ENCODE measurements at regions not wholly inside any gene's neighbourhood (a gene's known extent, or its start where the extent isn't known, plus 50 kb on each side); places are given as distances from the start of the nearest gene placed in this dataset.

GRCh38 chr11:95352733-95353346 is 121.8 kb upstream of the SESN3 start:
- Histone ChIP-seq H3K36me3 (replicated peaks; ENCODE audit: low read depth, low read length) (no peaks in the 10 kb centered on the region), H3K27me3 (ENCODE audit: low read depth, low read length) (no peaks in the 10 kb centered on the region), H3K9ac (ENCODE audit: low read length) (no peak overlapping the region), H3K4me3 (ENCODE audit: low read length) (no peak overlapping the region), H3K79me2 (ENCODE audit: low read length) (no peaks in the 10 kb centered on the region), H3K27ac (ENCODE audit: low read length) (no peak overlapping the region), H3K9me3 (ENCODE audit: insufficient read depth, low read length) (no peaks in the 10 kb centered on the region), H3K4me1 (ENCODE audit: low read length) (peaks cover 2% of the 10 kb centered on the region; the same call in 1 of the 2 replicates), H3K4me2 (ENCODE audit: low read length) (no peak overlapping the region), H4K20me1 (ENCODE audit: insufficient read depth, low read length) (no peaks in the 10 kb centered on the region), H2AFZ (ENCODE audit: low read depth, low read length) (no peak overlapping the region)
- TF ChIP-seq EZH2phosphoT487 (IDR thresholded peaks at IDR 0.05; ENCODE audit: low read depth) (no peak), CTCF (IDR thresholded peaks at IDR 0.05; ENCODE audit: low read depth, low read length) (no peak)

DNA sequence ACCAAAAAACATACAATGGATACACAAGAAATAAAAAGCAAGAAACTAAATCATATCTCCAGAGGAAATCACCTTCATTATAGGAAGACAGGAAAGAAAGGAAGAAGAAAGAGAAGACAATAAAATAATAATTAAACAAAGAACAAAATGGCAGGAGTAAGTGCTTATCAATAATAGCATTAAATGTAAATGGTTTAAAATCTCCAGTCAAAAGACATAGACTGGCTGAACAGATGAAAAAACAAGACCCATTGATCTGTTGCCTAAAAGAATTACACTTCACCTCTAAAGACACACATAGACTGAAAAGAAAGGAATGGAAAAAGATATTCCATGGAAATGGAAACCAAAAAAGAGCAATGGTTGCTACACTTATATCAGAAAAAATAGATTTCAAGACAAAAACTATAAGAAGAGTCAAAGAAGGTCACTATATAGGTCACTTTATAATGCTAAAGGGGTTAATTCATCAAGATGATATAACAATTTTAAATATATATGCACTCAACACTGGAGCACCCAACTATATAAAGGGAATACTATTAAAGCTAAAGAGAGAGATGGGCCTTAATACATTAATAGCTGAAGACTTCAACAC is 118.4 kb upstream of the SESN3 start:
- H3K4me1 ChIP-seq (ENCODE audit: low read length) = peaks cover 17% of the 10 kb centered on the region
- H3K4me3 ChIP-seq (ENCODE audit: low read length) = no peak overlapping the region
- TF ChIP-seq CTCF (IDR thresholded peaks at IDR 0.05; ENCODE audit: low read depth, low read length) (no peak), EZH2phosphoT487 (IDR thresholded peaks at IDR 0.05; ENCODE audit: low read depth) (no peak)
- H3K9me3 ChIP-seq (ENCODE audit: insufficient read depth, low read length) = no peaks in the 10 kb centered on the region
- H4K20me1 ChIP-seq (ENCODE audit: insufficient read depth, low read length) = no peaks in the 10 kb centered on the region
- no peak overlapping the region for H3K4me2 ChIP-seq (ENCODE audit: low read length)
- no peaks in the 10 kb centered on the region for H3K36me3 ChIP-seq (replicated peaks; ENCODE audit: low read depth, low read length)
- no peak overlapping the region for H3K27ac ChIP-seq (ENCODE audit: low read length)
- no peaks in the 10 kb centered on the region for H3K79me2 ChIP-seq (ENCODE audit: low read length)
- no peaks in the 10 kb centered on the region for H3K27me3 ChIP-seq (ENCODE audit: low read depth, low read length)
- no peak overlapping the region for H3K9ac ChIP-seq (ENCODE audit: low read length)
- no peak overlapping the region for H2AFZ ChIP-seq (ENCODE audit: low read depth, low read length)

DNA sequence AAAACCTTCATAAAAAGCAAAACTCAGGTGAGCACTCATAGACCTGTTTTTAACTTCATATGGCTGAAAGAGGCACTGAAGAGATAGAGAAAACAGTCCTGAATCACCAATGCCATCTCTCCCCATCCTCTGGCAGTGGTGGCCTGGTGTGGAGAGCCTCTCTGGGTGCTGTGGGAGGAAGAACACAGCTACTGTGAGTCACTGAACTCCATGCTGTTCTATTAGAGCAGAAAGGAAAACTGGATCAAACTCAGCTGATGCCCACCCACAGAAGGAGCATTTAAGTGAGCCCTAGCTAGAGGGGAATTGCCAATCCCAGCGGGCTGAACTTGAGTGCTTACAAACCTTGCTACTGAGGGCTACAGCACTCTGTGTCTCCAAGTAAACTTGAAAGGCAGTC is 115.3 kb upstream of the SESN3 start:
- TF ChIP-seq CTCF (IDR thresholded peaks at IDR 0.05; ENCODE audit: low read depth, low read length) (no peak), EZH2phosphoT487 (IDR thresholded peaks at IDR 0.05; ENCODE audit: low read depth) (no peak)
- no peak overlapping the region for H3K9ac ChIP-seq (ENCODE audit: low read length)
- H4K20me1 ChIP-seq (ENCODE audit: insufficient read depth, low read length) = no peaks in the 10 kb centered on the region
- H3K9me3 ChIP-seq (ENCODE audit: insufficient read depth, low read length) = no peaks in the 10 kb centered on the region
- H3K27me3 ChIP-seq (ENCODE audit: low read depth, low read length) = no peaks in the 10 kb centered on the region
- no peak overlapping the region for H2AFZ ChIP-seq (ENCODE audit: low read depth, low read length)
- no peaks in the 10 kb centered on the region for H3K79me2 ChIP-seq (ENCODE audit: low read length)
- H3K4me2 ChIP-seq (ENCODE audit: low read length) = no peak overlapping the region
- H3K4me1 ChIP-seq (ENCODE audit: low read length) = peaks cover 17% of the 10 kb centered on the region
- no peak overlapping the region for H3K4me3 ChIP-seq (ENCODE audit: low read length)
- H3K27ac ChIP-seq (ENCODE audit: low read length) = no peak overlapping the region
- H3K36me3 ChIP-seq (replicated peaks; ENCODE audit: low read depth, low read length) = no peaks in the 10 kb centered on the region

- Histone ChIP-seq H4K20me1 (ENCODE audit: insufficient read depth, low read length) (no peaks in the 10 kb centered on the region), H3K27me3 (ENCODE audit: low read depth, low read length) (no peaks in the 10 kb centered on the region), H3K4me1 (ENCODE audit: low read length) (peaks cover 17% of the 10 kb centered on the region), H3K79me2 (ENCODE audit: low read length) (no peaks in the 10 kb centered on the region), H3K9me3 (ENCODE audit: insufficient read depth, low read length) (no peaks in the 10 kb centered on the region), H3K4me2 (ENCODE audit: low read length) (no peak overlapping the region; the same call in 1 of the 2 replicates), H3K36me3 (replicated peaks; ENCODE audit: low read depth, low read length) (no peaks in the 10 kb centered on the region), H3K4me3 (ENCODE audit: low read length) (no peak overlapping the region), H2AFZ (ENCODE audit: low read depth, low read length) (no peak overlapping the region), H3K9ac (ENCODE audit: low read length) (no peak overlapping the region), H3K27ac (ENCODE audit: low read length) (no peak overlapping the region)
- TF ChIP-seq CTCF (IDR thresholded peaks at IDR 0.05; ENCODE audit: low read depth, low read length) (no peak), EZH2phosphoT487 (IDR thresholded peaks at IDR 0.05; ENCODE audit: low read depth) (no peak)
Measured at GRCh38 chr11:95345651-95346050, 114.6 kb upstream of the SESN3 start.

Data from OCI-LY3 (cell line).